ENCODE measurements at regions not wholly inside any gene's neighbourhood (a gene's known extent, or its start where the extent isn't known, plus 50 kb on each side); places are given as distances from the start of the nearest gene placed in this dataset.

DNA sequence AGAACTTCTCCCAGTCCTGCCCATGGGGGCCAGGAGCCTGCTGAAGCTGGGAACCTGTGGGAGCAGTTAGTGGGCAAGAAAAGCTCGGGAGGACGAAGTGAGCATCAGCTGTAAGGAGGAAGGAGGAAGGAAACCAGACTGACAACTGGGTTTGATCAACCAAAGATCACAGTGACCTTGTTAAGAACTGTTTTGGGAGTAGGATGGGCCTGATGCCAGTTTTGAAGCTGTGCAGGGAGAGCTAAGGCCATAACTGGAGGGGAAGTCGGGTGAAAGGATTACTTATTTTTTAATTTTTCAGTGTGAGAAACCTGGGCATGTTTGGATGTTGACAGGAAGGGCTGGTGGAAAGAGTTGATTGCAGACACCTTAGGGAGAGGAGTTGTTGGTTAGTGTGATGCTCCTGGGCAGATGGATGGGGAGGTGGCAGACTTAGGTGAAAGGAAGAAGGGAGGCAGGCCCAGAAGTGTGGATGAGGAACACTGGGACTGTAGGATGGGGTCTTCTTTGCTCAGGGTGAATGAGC lies 58.3 kb upstream of the KLF4 start:
- peaks cover 7% of the 10 kb centered on the region for H3K27me3 Mint-ChIP-seq
- no peak overlapping the region for H3K4me3 Mint-ChIP-seq
- no peaks in the 10 kb centered on the region for H3K4me1 Mint-ChIP-seq (ENCODE audit: low read depth)
- peak overlapping the region; percentile 26 for H3K27ac Mint-ChIP-seq
- peaks cover 5% of the 10 kb centered on the region for H3K9me3 Mint-ChIP-seq
- H3K36me3 Mint-ChIP-seq (ENCODE audit: low read depth) = no peaks in the 10 kb centered on the region

DNA sequence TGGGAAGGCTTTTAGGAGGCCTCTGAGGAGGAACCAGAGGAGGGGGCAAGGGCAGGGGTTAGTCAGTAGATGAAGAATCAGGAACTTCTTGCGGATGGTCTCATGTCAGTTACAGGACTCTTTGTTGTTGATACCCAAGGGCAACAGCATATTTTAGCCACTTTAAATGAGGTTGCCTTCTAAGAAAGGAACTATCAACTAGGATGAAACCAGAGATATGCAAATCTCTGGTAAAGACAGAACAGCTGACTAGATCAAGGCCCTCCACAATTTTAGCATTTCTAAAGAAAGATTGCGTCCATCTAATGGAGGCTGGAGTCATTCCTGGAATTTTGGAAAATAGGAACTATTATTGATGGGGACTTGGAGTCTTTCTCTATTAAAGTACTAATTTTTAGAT lies 57.7 kb upstream of the KLF4 start:
- H3K27me3 Mint-ChIP-seq = peaks cover 7% of the 10 kb centered on the region
- H3K9me3 Mint-ChIP-seq = peaks cover 5% of the 10 kb centered on the region
- H3K27ac Mint-ChIP-seq = no peak overlapping the region
- H3K4me1 Mint-ChIP-seq (ENCODE audit: low read depth) = no peaks in the 10 kb centered on the region
- H3K36me3 Mint-ChIP-seq (ENCODE audit: low read depth) = no peaks in the 10 kb centered on the region
- no peak overlapping the region for H3K4me3 Mint-ChIP-seq

DNA sequence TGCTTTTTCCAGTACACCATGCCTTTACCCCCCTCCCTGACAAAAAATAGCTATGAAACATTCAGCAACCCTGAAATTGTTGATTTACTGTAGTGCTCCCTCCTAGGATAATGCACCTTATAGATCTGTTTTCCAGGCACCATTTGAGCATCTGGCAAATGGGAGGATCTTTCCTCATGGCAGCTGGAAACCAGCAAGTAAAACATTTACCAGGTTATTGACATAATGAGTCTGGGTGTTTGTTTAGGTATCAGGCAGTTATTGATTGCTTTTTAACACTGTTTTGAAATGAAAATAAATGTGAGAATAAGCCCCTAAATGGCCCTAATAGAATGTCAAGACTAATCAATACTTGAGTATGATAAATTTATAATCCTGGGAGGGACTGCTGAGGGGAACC lies 57.3 kb upstream of the KLF4 start:
- Mint-ChIP-seq H3K9me3 (peaks cover 5% of the 10 kb centered on the region), H3K4me1 (ENCODE audit: low read depth) (no peaks in the 10 kb centered on the region)

DNA sequence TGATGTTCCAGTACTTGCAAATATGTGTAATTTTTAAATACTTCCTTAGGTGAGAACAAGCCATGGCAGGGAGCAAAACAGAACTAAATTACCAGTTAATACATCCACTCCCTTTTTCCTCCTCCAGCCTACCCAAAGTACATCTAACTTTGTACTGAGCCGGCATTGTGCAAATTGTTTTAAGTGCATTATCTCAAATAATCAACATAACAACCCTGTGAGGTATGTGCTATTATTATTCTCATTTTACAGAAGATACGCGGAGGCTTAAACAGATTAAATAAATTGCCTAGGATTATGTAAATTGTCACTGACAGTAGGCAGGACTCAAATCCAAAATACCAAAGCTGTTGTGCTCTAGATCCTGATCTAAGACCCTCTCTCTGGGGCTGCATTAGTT lies 55.5 kb upstream of the KLF4 start:
- Mint-ChIP-seq H3K4me3 (no peak overlapping the region), H3K9me3 (peaks cover 5% of the 10 kb centered on the region), H3K36me3 (ENCODE audit: low read depth) (no peaks in the 10 kb centered on the region), H3K27ac (no peak overlapping the region), H3K4me1 (ENCODE audit: low read depth) (no peaks in the 10 kb centered on the region), H3K27me3 (peaks cover 7% of the 10 kb centered on the region)

More for the DNA sequence above, 57.3 kb upstream of the KLF4 start:
- H3K4me3 Mint-ChIP-seq = no peak overlapping the region
- H3K27ac Mint-ChIP-seq = no peak overlapping the region
- H3K27me3 Mint-ChIP-seq = peaks cover 7% of the 10 kb centered on the region
- H3K36me3 Mint-ChIP-seq (ENCODE audit: low read depth) = no peaks in the 10 kb centered on the region

DNA sequence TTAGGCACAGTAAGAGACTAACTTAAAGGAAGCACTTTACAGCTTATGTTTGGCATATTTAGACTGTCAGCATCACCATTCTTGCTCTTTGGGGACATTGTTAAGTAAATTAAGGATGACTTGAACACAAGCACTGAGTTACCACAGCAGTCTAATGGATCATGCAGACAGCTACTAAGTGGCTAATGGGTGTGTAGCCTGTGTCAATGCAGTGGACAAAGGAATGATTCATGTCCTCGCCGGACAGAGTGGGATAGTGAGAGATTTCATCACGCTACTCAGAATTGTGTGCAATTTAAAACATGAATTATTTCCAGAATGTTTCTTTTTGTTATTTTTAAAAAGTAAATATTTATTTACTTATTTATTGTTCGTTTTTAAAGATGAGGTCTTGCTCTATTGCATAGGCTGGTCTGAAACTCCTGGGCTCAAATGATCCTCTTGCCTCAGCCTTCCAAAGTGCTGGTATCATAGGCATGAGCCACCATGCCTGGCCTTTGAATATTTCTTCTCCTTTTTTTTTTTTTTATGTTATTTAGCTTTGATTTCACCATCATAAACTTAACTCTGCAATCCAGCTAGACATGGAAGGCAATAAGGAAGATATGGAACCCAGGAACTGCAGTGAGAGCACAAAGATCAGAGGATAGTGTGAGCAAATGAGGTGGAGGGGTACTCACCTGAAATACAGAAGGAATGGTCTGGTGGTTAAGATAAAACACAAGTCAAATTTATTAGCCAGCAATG lies 53.0 kb upstream of the KLF4 start:
- H3K27me3 Mint-ChIP-seq = no peaks in the 10 kb centered on the region
- no peaks in the 10 kb centered on the region for H3K4me1 Mint-ChIP-seq (ENCODE audit: low read depth)
- H3K27ac Mint-ChIP-seq = no peak overlapping the region

DNA sequence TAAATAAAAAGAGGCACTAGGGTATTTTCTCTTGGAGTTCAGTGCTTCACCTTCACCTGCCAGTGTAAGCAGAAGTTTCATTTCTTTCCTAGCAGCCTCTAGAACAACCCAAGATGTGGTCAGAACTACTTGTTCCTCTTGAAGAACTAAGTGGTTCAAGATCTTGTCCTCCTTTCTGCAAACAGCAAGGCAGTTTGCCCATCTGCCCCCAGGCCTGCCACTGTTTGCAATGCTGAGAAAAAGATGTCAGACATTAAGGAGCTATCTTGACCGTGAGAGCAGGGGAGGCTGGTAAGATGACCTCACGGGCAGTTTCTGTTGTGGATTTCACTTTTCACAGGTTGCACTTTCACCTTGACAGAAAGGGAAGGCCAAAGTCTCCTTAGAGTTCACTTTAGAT lies 52.0 kb upstream of the KLF4 start:
- H3K27ac Mint-ChIP-seq = no peak overlapping the region
- peaks cover 5% of the 10 kb centered on the region for H3K9me3 Mint-ChIP-seq
- H3K4me3 Mint-ChIP-seq = no peak overlapping the region

More for the DNA sequence above, 53.0 kb upstream of the KLF4 start:
- no peak overlapping the region for H3K4me3 Mint-ChIP-seq
- H3K9me3 Mint-ChIP-seq = peaks cover 5% of the 10 kb centered on the region
- no peaks in the 10 kb centered on the region for H3K36me3 Mint-ChIP-seq (ENCODE audit: low read depth)

DNA sequence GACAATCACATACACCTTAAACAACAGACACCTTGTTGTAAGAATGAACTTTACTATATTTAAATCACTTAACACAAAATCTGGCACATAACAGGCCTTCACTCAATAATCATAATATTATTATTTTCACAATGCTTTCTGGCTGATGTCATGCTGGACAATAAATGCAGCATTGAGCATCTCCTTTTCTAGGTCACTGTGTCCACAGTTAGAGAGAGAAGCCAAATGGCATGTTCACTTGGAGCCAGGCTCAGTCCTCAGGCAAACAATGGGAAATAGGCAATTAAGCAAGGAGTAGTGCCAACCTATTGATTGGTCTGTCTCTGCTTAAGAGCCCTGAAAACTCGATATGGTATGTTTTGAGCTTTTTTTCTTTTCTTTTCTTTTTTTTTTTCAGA lies 50.6 kb upstream of the KLF4 start:
- Mint-ChIP-seq H3K36me3 (ENCODE audit: low read depth) (no peaks in the 10 kb centered on the region), H3K27me3 (no peaks in the 10 kb centered on the region), H3K9me3 (peaks cover 5% of the 10 kb centered on the region), H3K4me1 (ENCODE audit: low read depth) (no peaks in the 10 kb centered on the region), H3K4me3 (no peak overlapping the region), H3K27ac (no peak overlapping the region)

More for the DNA sequence above, 52.0 kb upstream of the KLF4 start:
- no peaks in the 10 kb centered on the region for H3K36me3 Mint-ChIP-seq (ENCODE audit: low read depth)
- H3K27me3 Mint-ChIP-seq = no peaks in the 10 kb centered on the region
- H3K4me1 Mint-ChIP-seq (ENCODE audit: low read depth) = no peaks in the 10 kb centered on the region

DNA sequence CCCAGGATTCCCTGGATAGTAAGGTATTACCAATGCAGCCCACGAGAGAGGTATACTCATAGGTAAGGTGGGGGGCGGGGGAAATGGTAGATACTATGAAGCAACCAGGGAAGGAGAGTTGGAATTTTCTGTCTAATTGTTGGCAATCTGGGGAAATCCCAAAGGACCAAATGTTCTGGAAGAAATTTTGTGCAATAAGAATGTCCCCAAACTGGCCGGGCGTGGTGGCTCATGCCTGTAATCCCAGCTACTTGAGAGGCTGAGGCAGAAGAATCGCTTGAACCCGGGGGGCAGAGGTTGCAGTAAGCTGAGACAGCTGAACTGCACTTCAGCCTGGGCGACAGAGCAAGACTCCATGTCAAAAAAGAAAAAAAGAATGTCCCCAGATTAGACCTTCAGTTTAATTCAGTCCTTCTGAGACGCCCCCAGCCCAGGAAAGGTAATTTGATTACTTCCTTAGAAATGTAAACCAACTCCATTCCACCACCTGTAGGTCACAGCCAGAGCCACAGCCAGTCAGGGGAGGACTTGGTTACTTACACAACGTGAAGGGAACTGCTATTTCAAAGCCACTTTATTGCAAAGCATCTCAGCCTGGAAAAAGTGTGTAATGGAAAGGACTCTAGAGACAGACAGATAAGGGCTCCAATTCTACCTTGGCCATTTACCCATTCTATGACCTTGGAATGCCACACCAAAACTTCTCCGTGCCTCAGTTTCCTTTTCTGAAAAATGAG lies 50.0 kb upstream of the KLF4 start:
- Mint-ChIP-seq H3K4me1 (ENCODE audit: low read depth) (no peaks in the 10 kb centered on the region), H3K36me3 (ENCODE audit: low read depth) (no peaks in the 10 kb centered on the region), H3K9me3 (no peaks in the 10 kb centered on the region), H3K27ac (no peak overlapping the region), H3K27me3 (no peaks in the 10 kb centered on the region), H3K4me3 (no peak overlapping the region)

Data from stimulated activated naive CD8-positive, alpha-beta T cell treated with anti-CD3 and anti-CD28 coated beads, Interleukin-15, Interleukin-2, amounts not matched to agents 100 ng/mL and 50 ng/mL, for 24 hours (primary cell).